Head of caudate nucleus (tissue), 42 donors: ENCODE measurements at regions not wholly inside any gene's neighbourhood (a gene's known extent, or its start where the extent isn't known, plus 50 kb on each side); places are given as distances from the start of the nearest gene placed in this dataset.

ENCODE experiments used
- DNase-seq, 42 donors: peaks; one replicate each; pipeline versions ENCODE4 v3.0.0 to v3.0.0-alpha.2; 2020 to 2021; ENCODE audit warnings: mixed read lengths in 7 of 42
- intact Hi-C: fragments of 100-400 bp; cut with DNase I; formaldehyde crosslinking; loops from one replicate; pipeline ENCODE4 v1.15.0; 2022

DNA sequence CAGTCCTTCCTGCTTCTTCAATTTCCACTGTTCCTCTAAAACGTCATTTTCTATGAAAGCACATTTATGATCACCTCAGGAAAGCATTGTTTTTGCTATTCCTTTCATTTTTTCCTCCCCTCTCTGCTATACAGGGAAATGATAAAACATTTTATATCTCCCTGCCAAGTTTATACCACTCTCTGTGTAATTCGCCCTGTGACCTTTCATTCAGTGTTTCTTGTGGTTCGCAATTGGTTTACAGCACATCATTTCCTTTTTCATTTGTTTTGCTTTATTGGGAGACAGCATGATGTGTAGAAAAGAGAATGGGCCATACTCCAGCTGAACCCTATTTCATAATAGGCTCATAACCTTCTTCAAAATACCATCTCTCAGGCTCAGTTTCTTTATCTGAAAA, 99.9 kb upstream of the RAPGEF2 start:
- intact Hi-C loops = no loop called here
- no peak for DNase-seq

- DNase-seq = no peak
- intact Hi-C loops = no loop called here
These were observed 99.2 kb upstream of the RAPGEF2 start for GRCh38 chr4:159003420-159004253.

DNA sequence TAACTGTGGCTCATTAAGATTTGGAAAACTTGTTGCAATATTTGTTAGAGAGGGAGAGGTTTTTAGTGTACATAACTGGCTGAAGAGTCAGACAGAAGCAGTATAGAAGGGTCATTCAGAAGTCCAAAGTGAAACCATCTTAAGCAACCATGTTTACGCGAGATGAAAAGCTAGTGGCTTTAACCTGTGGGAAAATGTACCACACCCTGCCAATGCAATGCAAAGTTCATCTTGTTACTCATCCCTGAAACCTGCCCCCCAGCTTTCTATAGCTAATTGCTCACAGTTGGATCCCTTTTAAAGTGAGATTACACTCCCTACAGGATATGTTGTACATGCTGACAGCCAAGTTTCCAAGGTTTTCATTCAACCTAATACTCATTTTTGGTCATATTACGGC, 96.7 kb upstream of the RAPGEF2 start:
- intact Hi-C loops = no loop called here

GRCh38 chr4:159008671-159009070, 94.2 kb upstream of the RAPGEF2 start:
- intact Hi-C loops = no loop called here

More for the DNA sequence above, 96.7 kb upstream of the RAPGEF2 start:
- no peak for DNase-seq

GRCh38 chr4:159009521-159009920, 93.4 kb upstream of the RAPGEF2 start:
- no peak for DNase-seq
- intact Hi-C loops = no loop called here

More at GRCh38 chr4:159008671-159009070, 94.2 kb upstream of the RAPGEF2 start:
- DNase-seq = no peak

GRCh38 chr4:159010100-159010499, 92.8 kb upstream of the RAPGEF2 start:
- DNase-seq = no peak
- intact Hi-C loops = no loop called here

- peak in 38 of 42 donors; percentile 7 to 73 (median 34) for DNase-seq
- intact Hi-C loops = no loop called here
These were observed 92.2 kb upstream of the RAPGEF2 start for GRCh38 chr4:159010563-159011260.

DNA sequence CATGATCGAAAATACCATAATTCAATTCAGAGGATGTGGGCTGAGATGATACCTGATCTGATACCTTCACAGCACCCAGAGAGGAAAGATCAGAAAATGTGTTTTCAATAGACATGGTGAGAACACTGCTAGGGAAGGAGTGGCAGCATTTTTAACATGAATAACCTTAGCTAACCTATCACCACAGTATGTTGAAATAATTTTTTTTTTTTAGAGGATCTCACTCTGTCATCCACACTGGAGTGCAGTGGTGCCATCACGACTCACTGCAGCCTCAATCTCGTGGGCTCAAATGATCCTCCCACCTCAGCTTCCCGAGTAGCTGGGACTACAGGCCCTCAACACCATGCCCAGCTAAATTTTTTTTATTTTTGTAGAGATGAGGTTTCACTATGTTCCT, 90.5 kb upstream of the RAPGEF2 start:
- intact Hi-C loops = no loop called here
- no peak for DNase-seq

DNA sequence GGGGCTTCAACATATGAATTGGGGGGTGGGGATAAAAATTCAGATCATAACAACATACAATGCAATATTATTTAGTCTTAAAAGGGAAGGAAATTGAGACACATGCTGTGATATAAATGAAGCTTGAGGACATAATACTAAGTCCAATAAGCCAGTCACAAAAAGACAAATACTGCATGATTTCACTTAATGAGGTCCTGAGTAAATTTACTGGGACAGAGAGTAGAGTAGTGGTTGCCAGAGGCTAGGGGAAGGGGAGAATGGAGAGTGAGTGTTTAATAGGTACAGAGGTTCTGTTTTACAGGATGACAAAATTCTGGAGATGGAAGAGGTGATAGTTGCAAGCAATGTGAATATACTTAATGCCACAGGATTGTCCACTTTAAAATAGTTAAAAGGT, 89.2 kb upstream of the RAPGEF2 start:
- intact Hi-C loops = no loop called here
- no peak for DNase-seq

- intact Hi-C loops = no loop called here
- DNase-seq = no peak
These were observed 88.0 kb upstream of the RAPGEF2 start for GRCh38 chr4:159014859-159015258.

DNA sequence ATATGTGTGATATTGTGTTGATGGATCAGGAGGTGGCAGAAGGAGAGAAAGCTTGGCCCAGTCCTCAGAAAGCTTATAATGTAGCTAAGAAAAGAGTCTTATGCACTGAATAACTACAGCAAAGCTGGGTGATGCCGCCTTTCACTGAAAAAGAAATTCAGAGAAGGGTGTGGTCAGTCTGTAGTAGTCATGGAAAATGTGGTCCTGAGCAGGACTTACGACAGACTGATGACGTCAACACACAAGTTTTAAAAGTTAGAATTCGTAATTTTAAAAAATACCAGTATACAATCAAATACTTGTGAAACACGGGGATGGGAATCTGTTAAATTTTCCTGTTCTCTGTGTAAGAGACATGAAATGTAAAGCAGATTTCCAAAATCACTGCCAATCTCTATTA, 87.0 kb upstream of the RAPGEF2 start:
- intact Hi-C loops = no loop called here
- DNase-seq = no peak

DNA sequence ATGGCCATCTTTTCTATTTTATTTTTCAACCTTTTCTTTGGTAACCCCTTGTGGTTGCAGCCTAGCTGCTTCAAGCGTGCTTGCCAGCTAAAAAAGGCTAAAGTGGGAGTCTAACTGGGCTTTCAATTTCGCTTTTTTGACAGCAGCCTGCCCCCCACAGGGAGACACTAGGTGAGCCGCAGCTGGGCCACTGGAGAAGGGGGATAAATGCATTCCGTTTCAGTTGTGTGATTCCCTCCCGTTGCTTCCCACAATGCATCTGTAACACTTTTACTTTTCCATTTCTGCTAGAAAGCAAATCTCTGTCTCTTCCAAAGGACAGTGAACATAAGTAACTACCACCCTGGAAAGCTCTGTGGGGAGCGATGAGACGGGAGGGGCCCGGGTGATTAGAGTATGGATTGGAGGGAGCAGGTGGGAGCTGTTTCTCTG, 86.3 kb upstream of the RAPGEF2 start:
- DNase-seq = peak in 8 of 42 donors; percentile 2 to 25 (median 12)

DNA sequence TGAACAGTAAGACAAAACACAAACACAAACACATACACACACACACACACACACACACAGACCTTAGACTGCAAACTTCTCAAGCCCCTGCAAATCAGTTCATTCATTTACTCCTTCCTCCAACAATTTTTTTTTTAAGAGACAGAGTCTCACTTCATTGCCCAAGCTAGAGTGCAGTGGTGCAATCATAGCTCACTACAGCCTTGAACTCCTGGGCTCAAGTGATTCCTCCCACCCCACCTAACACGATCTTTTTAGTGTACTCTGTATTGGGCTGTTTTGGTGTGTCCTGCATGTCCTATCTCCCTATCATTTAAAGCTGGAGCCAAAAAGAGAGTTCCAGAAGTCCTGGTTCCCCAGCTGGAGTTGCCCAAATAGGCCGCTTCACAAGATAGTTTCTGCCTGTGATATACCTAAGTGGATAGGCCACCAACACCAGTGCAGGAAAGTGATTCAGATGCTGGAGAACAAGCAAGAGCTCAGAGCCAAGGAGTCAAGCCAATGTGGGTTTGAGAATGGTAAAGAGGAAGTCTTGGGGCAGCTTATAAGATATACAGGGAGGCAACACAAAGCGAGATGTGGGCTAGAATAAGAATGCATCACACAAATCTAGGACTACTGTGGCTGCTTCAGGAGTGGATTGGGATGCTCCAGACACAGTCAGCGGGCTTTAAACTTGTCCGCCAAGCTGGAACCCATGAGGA, 85.4 kb upstream of the RAPGEF2 start:
- no peak for DNase-seq
- intact Hi-C loops = no loop called here

More for the DNA sequence above, 86.3 kb upstream of the RAPGEF2 start:
- intact Hi-C loops = no loop called here

- intact Hi-C loops = no loop called here
- no peak for DNase-seq
These were observed 84.7 kb upstream of the RAPGEF2 start for GRCh38 chr4:159018062-159018629.

- DNase-seq = no peak
- intact Hi-C loops = no loop called here
These were observed 83.5 kb upstream of the RAPGEF2 start for GRCh38 chr4:159019356-159019755.

- intact Hi-C loops = no loop called here
- no peak for DNase-seq
These were observed 81.1 kb upstream of the RAPGEF2 start for GRCh38 chr4:159021597-159022385.

DNA sequence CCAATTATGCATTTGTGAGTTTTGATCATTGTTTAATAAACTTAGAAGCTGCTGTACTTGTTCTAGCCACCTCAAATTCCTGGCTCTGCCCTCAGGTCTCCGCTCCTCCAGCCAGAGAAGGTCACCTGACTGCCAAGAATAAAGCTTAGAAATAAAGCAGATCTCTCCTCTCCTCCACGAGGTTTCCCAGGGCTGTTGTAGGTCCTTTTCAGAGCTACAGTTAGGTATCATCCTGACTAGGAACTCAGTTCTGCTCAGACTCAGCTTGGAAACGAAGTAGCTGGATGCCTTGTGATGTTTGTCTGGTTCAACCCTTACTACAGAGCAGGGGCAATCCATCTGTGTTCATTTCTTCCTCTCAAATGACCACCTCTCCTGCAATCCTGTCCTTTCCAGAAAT, 79.1 kb upstream of the RAPGEF2 start:
- intact Hi-C loops = no loop called here

GRCh38 chr4:159024266-159024665, 78.6 kb upstream of the RAPGEF2 start:
- DNase-seq = no peak
- intact Hi-C loops = no loop called here

More for the DNA sequence above, 79.1 kb upstream of the RAPGEF2 start:
- no peak for DNase-seq

DNA sequence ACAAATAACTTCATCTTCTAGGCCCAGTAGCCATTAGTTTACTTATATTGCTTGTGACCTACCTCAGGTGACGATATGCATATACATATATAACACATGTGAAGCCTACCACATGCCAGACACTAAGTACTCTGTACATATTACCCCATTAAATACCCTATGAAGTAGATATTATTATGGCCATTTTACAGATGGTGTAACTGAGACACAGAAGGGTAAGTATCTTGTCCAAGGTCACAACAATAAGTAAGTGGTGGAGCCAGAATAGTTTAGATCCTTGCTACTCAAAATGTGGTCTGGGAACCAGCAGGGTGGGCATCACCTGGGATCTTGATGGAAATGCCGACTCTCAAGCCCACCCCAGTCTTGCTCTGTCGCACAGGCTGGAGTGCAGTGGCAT, 78.1 kb upstream of the RAPGEF2 start:
- intact Hi-C loops = no loop called here
- DNase-seq = no peak
